HG03469 (cell line): ENCODE measurements at regions not wholly inside any gene's neighbourhood (a gene's known extent, or its start where the extent isn't known, plus 50 kb on each side); places are given as distances from the start of the nearest gene placed in this dataset.
"Not testable (repeated sequence)": the region's sequence is repeated elsewhere in the genome, so short reads cannot be mapped to it uniquely, and the experiment has no call there.

Experiments
- ATAC-seq: cut with Tn5 transposase; IDR thresholded peaks from one replicate; pipeline ENCODE4 v1.9.1; 2021; ENCODE audit warnings: mild to moderate bottlenecking, moderate library complexity, moderate number of reproducible peaks; ENCODE audit not compliant: unreplicated experiment

GRCh38 chr6:12542319-12543115, 174.1 kb upstream of the PHACTR1 start:
- not testable (repeated sequence) for ATAC-seq

- no peak for ATAC-seq
Observed at GRCh38 chr6:12543953-12544352, 172.6 kb upstream of the PHACTR1 start.

- ATAC-seq: no peak
Observed at GRCh38 chr6:12544821-12545565, 171.6 kb upstream of the PHACTR1 start.

- no peak for ATAC-seq
Observed at GRCh38 chr6:12545619-12546409, 170.8 kb upstream of the PHACTR1 start.

DNA sequence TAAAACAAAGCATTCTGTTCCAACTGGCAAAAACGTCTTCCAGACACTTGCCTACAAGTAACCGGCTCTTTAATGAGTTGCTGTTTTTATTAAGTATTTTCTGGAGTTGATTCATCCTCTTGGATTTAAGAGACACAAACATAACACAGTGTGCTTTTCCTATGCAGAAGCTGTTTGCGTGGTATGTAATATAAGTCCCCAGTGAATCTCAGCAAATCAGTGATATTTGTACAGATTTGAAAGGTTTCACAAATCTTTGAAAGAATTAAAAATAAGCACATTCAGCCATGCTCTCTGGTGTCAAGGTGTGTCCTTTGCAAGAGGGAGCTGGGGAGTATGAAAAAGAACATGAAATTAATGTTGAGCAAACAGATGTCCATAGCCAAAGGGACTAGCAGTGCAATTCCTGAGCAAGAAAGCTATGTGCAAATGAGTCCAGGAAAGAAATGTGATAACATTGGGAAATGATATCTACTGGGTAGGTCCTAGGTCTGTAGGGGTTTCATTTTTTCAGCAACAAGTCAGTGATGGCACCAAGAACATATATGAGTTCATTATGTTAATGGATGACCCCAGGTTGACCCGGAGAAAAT, 170.1 kb upstream of the PHACTR1 start:
- ATAC-seq: no peak

GRCh38 chr6:12548526-12548925, 168.0 kb upstream of the PHACTR1 start:
- ATAC-seq: no peak

- not testable (repeated sequence) for ATAC-seq
Observed at GRCh38 chr6:12549445-12549844, 167.1 kb upstream of the PHACTR1 start.

GRCh38 chr6:12554820-12555219, 161.7 kb upstream of the PHACTR1 start:
- ATAC-seq: not testable (repeated sequence)

- ATAC-seq: no peak
Observed at GRCh38 chr6:12555267-12555666, 161.3 kb upstream of the PHACTR1 start.

GRCh38 chr6:12555781-12556180, 160.8 kb upstream of the PHACTR1 start:
- no peak for ATAC-seq

DNA sequence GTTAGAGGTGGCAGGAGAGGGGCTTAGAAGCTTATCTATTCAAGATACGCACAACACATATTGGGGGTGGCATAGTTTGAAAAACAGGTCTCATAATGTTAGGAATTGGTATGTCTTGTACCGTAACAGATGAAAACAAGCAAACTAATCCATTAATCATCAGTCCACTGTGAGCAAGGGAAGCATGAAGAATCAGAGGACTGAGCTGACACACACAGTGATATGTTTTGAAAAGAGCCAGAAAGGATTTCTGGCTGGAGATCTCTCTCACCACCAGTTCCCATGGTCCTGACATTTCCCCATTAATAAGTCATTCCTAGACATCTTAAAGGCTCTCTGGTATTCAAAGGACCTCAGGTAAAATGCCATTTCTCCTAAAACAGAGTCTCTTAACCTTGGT, 158.8 kb upstream of the PHACTR1 start:
- ATAC-seq: no peak

DNA sequence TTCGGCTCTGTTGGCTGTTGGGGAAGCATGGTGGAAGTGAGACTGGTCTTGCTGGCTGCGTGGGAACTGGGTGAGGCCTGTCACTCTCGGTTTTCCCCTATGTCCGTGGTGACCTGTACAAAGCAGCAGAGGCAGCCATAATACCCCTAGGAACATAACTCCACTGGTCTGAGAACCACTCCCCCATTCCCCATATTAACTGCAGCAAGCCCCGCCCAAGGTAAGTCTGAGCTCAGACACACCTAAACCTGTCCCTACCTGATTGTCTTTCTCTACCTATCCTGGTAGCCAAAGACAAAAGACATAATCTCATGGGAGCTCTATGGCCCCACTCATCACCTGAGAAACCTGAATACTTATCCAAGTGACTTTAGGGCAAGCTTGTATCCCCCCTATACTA, 156.3 kb upstream of the PHACTR1 start:
- ATAC-seq: no peak

GRCh38 chr6:12566618-12567123, 149.9 kb upstream of the PHACTR1 start:
- no peak for ATAC-seq

DNA sequence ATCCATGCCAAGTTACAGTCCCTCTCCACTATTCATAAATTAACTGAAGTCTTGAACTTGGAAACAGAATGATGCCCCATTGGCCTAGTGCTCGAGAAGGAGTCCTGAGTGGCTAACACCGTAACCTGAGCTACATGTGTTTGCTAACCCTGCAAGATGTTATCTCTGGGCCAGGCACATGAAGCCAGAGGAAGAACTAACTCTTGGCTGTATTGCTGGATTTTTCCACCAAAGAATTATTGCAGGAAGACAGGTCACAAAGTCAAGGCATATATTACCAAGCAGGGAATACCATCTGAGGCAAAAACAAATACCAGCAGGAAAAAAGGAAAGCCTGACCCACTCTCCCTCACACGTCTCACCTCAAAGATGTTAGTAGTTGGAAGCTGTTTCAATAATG, 148.9 kb upstream of the PHACTR1 start:
- ATAC-seq: no peak

DNA sequence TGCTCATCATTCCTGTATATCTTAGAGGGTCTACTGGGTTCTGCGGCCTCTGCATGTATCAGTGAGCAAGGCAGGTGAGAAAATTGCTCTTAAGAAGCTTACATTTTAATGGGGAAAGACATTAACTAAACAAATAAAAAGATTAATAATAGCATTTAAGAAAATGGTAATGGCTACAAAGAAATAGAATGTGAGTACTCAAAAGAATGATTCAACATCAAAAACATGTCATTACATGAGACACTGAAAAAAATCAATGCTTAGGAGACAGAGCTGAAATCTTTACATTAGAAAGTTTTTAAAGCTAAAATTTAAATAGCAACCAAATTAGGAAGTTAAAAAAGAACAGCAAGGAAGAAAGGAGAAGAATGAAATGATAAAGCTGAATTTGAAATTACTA, 146.9 kb upstream of the PHACTR1 start:
- ATAC-seq: no peak

- no peak for ATAC-seq
Observed at GRCh38 chr6:12570461-12571030, 146.0 kb upstream of the PHACTR1 start.

DNA sequence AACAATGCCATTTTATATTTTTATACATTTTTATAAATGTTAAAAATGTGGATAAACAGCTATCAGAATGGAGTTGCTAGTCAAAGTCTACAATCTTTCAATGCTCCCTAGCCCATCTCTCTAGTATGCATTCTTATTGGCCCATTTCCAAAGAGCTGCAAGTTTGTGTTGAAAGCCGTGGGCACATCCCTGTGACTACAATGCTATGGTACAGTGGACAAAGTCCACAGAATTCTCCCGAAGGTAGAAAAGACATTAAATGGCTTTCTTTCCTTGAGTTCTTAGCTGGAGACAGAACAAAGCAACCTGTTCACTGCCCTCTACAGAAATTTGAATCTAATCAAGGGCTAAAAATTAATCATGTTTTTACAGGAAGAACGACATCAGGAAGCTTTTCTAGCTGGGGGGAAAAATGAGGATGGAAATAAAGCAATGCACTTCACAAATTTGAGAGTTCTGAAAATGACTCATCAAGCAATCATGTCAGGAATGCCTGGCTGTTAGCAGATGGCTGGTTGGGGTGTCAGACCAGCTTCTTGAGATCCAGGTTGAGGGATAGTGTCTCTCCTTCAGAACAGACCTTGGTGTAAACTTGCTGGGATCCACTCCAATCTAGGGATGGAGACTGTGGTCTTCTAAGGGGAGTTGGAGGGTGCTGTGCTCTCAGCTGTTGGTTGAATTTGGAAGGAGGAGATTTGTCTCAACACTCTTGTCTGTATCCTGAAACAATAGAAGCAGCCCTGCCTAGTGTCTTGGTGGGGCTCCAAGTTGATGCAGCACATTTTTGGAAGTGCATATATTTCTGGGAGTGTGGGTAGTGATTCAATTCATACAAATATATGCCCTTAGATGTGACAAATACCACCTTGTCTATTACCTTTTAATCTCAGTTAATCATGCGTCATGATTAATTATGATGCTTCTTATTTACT, 143.4 kb upstream of the PHACTR1 start:
- no peak for ATAC-seq

GRCh38 chr6:12575961-12576360, 140.6 kb upstream of the PHACTR1 start:
- no peak for ATAC-seq

DNA sequence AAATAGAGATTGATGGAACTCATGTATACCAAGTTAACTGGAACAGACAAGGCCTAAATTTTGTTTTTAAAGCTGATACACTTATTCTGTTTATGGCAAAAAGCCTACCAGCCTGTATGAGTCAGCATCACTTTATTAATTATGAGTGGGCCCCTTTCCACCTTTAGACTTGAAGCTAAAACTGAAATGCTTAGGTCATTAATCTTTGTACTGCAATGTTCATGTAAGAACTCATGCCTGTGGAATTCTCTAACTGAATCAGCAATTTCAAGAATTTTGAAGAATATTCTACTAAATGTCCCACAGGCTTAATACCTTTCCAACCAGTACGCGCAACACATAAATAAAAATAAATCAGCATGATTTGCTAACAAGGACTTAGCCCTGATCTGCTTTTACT, 140.2 kb upstream of the PHACTR1 start:
- ATAC-seq: no peak
